HepG2 (cell line): ENCODE measurements at regions not wholly inside any gene's neighbourhood (a gene's known extent, or its start where the extent isn't known, plus 50 kb on each side); places are given as distances from the start of the nearest gene placed in this dataset.

Source experiments
- ATAC-seq: fragments of 200-7000 bp; cut with Tn5 transposase; 3 replicates; pipeline ENCODE4 v1.9.1; 2020; ENCODE audit warnings: mild to moderate bottlenecking, moderate library complexity
- BruUV-seq: library from RNA; stranded (reverse); fragments of 400-500 nt; replicated peaks from 2 replicates; lab custom pipeline; 2021; lab: Mats Ljungman, UMichigan
- CTCF ChIA-PET: fragments of 300-600 bp; formaldehyde crosslinking; extraction: SDS; loops from one replicate; lab custom pipeline; 2021; ENCODE audit warnings: low total read pairs, inconsistent platforms, low intra/inter-chr PET ratio; lab: Yijun Ruan, JAX
- POLR2A ChIA-PET: fragments of 350-600 bp; sonication (Branson Sonifier 250); formaldehyde crosslinking; loops from one replicate; lab custom pipeline; 2020; ENCODE audit warnings: antibody characterized with exemption, inconsistent platforms; lab: Yijun Ruan, JAX
- DNase-seq: peaks from one replicate; pipeline ENCODE4 v3.0.0-alpha.2; 2015; ENCODE audit warnings: low spot score
- FAIRE-seq: peaks from 3 replicates; lab custom pipeline; 2011; peaks lifted over from hg19 to GRCh38; lab: Jason Lieb, UNC
- H2AFZ ChIP-seq: one replicate; pipeline ENCODE4 v1.6.1; 2011; ENCODE audit warnings: low read length, inconsistent platforms
- H3K27ac ChIP-seq: fragments of 300-600 bp; 3 replicates; pipeline ENCODE4 v1.8.0; 2011; ENCODE audit warnings: mixed run types, mild to moderate bottlenecking, mixed read lengths, low read length, inconsistent platforms; ENCODE audit not compliant: insufficient read depth; ENCODE audit errors: extremely low read length
- H3K27me3 ChIP-seq, 2 experiments: fragments of 200-600 bp in 1 of 2; 2 replicates in 1 of 2; 3 replicates in 1 of 2; pipeline versions ENCODE4 v1.6.0 to v1.8.0; 2011; ENCODE audit warnings: low read length in 2 of 2, mild to moderate bottlenecking in 2 of 2, moderate library complexity in 2 of 2, inconsistent platforms in 1 of 2; ENCODE audit not compliant: insufficient read depth in 2 of 2, control insufficient read depth in 1 of 2
- H3K36me3 ChIP-seq, 2 experiments: fragments of 200-600 bp in 1 of 2; replicated peaks in 1 of 2; 2 replicates in 1 of 2; 3 replicates in 1 of 2; pipeline versions ENCODE4 v1.5.1 to v1.8.0; 2011; ENCODE audit warnings: low read length in 2 of 2, inconsistent platforms in 1 of 2; ENCODE audit not compliant: insufficient read depth in 2 of 2, control insufficient read depth in 1 of 2
- H3K4me1 ChIP-seq: 2 replicates; pipeline ENCODE4 v1.5.1; 2012; ENCODE audit warnings: low read length, inconsistent platforms; ENCODE audit not compliant: insufficient read depth
- H3K4me2 ChIP-seq: 2 replicates; pipeline ENCODE4 v1.6.0; 2011; ENCODE audit warnings: low read depth, low read length, inconsistent platforms
- H3K4me3 ChIP-seq, 3 experiments: fragments of 200-600 bp in 1 of 3; sonication (generic), shearing (Covaris generic) in 1 of 3; replicated peaks in 1 of 3; 2 replicates each; pipeline ENCODE4 v1.5.1; 2011 to 2016; ENCODE audit warnings: low read length in 3 of 3, inconsistent platforms in 2 of 3, low read depth in 2 of 3, mild to moderate bottlenecking in 2 of 3, control low read depth in 1 of 3, mixed read lengths in 1 of 3; ENCODE audit not compliant: insufficient read depth in 1 of 3
- H3K79me2 ChIP-seq: one replicate; pipeline ENCODE4 v1.6.1; 2011; ENCODE audit warnings: low read length, inconsistent platforms; ENCODE audit not compliant: insufficient read depth
- H3K9ac ChIP-seq: 2 replicates; pipeline ENCODE4 v1.6.0; 2011; ENCODE audit warnings: mild to moderate bottlenecking, low read depth, low read length, inconsistent platforms; ENCODE audit not compliant: insufficient read depth
- H3K9me3 ChIP-seq: 2 replicates; pipeline ENCODE4 v1.5.1; 2012; ENCODE audit warnings: mild to moderate bottlenecking, low read length
- H4K20me1 ChIP-seq: 2 replicates; pipeline ENCODE4 v1.6.0; 2011; ENCODE audit warnings: inconsistent platforms, mild to moderate bottlenecking, low read length, moderate library complexity; ENCODE audit not compliant: insufficient read depth
- FOXK2 ChIP-seq: fragments of 450-650 bp; IDR thresholded peaks from 2 replicates; pipeline ENCODE4 v1.6.1; 2016
- GRHL1 ChIP-seq: sonication (generic); formaldehyde crosslinking; conservative IDR thresholded peaks from 2 replicates; pipeline ENCODE4 v1.8.0; 2022; ENCODE audit warnings: missing genetic modification reagents
- IKZF1 ChIP-seq: fragments of 450-650 bp; IDR thresholded peaks from 2 replicates; pipeline ENCODE4 v1.7.1; 2016
- LBX2 ChIP-seq: sonication (generic); formaldehyde crosslinking; IDR thresholded peaks from 2 replicates; pipeline ENCODE4 v1.5.0; 2020; ENCODE audit warnings: missing genetic modification reagents, mild to moderate bottlenecking, borderline replicate concordance
- MAFK ChIP-seq, 2 experiments: IDR thresholded peaks in 1 of 2; conservative IDR thresholded peaks in 1 of 2; 2 replicates each; pipeline ENCODE4 v1.6.1; 2011; ENCODE audit warnings: improper control_type of control experiment in 2 of 2, low read length in 2 of 2
- MED8 ChIP-seq: sonication (generic); formaldehyde crosslinking; IDR thresholded peaks from 2 replicates; pipeline ENCODE4 v1.8.1; 2023; ENCODE audit warnings: mild to moderate bottlenecking, missing genetic modification reagents; ENCODE audit not compliant: insufficient replicate concordance
- MIER3 ChIP-seq: IDR thresholded peaks from 2 replicates; pipeline ENCODE4 v1.6.1; 2016; ENCODE audit warnings: missing compliant biosample characterization, borderline replicate concordance
- POGZ ChIP-seq: sonication (generic); formaldehyde crosslinking; IDR thresholded peaks from 2 replicates; pipeline ENCODE4 v1.4.0; 2020; ENCODE audit warnings: mild to moderate bottlenecking, missing genetic modification reagents
- RFXANK ChIP-seq: IDR thresholded peaks from 2 replicates; pipeline ENCODE4 v1.6.1; 2016
- YEATS2 ChIP-seq: sonication (generic); formaldehyde crosslinking; IDR thresholded peaks from 2 replicates; pipeline ENCODE4 v1.4.0; 2020; ENCODE audit warnings: missing genetic modification reagents, borderline replicate concordance
- ZBTB49 ChIP-seq: sonication (generic); formaldehyde crosslinking; IDR thresholded peaks from 2 replicates; pipeline ENCODE4 v1.4.0; 2020; ENCODE audit warnings: missing genetic modification reagents, borderline replicate concordance
- ZNF274 ChIP-seq: sonication (generic); formaldehyde crosslinking; IDR thresholded peaks from 2 replicates; pipeline ENCODE4 v1.5.1; 2020; ENCODE audit warnings: mild to moderate bottlenecking, missing genetic modification reagents
- ZNF280D ChIP-seq: sonication (generic); formaldehyde crosslinking; IDR thresholded peaks from 2 replicates; pipeline ENCODE4 v1.5.1; 2020; ENCODE audit warnings: mild to moderate bottlenecking, missing genetic modification reagents
- ZNF331 ChIP-seq: sonication (generic); formaldehyde crosslinking; IDR thresholded peaks from 2 replicates; pipeline ENCODE4 v1.4.0; 2020; ENCODE audit warnings: missing genetic modification reagents
- ZNF44 ChIP-seq: sonication (generic); formaldehyde crosslinking; IDR thresholded peaks from 2 replicates; pipeline ENCODE4 v1.5.1; 2020; ENCODE audit warnings: mild to moderate bottlenecking, missing genetic modification reagents
- ZNF556 ChIP-seq: sonication (generic); formaldehyde crosslinking; IDR thresholded peaks from 2 replicates; pipeline ENCODE4 v1.4.0; 2020; ENCODE audit warnings: mild to moderate bottlenecking, missing genetic modification reagents, borderline replicate concordance
- ZNF580 ChIP-seq: IDR thresholded peaks from 2 replicates; pipeline ENCODE4 v1.6.1; 2016; ENCODE audit warnings: low read depth, borderline replicate concordance
- ZNF616 ChIP-seq: sonication (generic); formaldehyde crosslinking; IDR thresholded peaks from 2 replicates; pipeline ENCODE4 v1.5.0; 2020; ENCODE audit warnings: low read depth, mild to moderate bottlenecking, missing genetic modification reagents
- ZNF891 ChIP-seq: sonication (generic); formaldehyde crosslinking; IDR thresholded peaks from 2 replicates; pipeline ENCODE4 v1.5.0; 2020; ENCODE audit warnings: mild to moderate bottlenecking, missing genetic modification reagents
- WGBS: methylation state at CpG from one replicate; pipeline ENCODE4 v1.1.6; 2017; ENCODE audit warnings: low lambda C conversion rate; 5-methylcytosine and 5-hydroxymethylcytosine counted together
- in situ Hi-C: cut with HindIII; loops from 2 replicates; pipeline ENCODE4 v1.10.0; 2017; ENCODE audit warnings: low pct_unique_long_range_greater_than_20kb; ENCODE audit not compliant: extremely low pct_ligation_motif_present
- intact Hi-C: fragments of 100-400 bp; cut with micrococcal nuclease; formaldehyde crosslinking; loops from one replicate; pipeline ENCODE4 v1.10.0; 2022; ENCODE audit not compliant: unreplicated experiment

GRCh38 chr2:184338771-184339170 is 259.6 kb upstream of the ZNF804A start:
- TF ChIP-seq ZNF891 (CRISPR knock-in tag) (no peak), POGZ (CRISPR knock-in tag) (no peak), GRHL1 (CRISPR knock-in tag) (no peak), MED8 (no peak), ZNF274 (CRISPR knock-in tag) (no peak), MIER3 (CRISPR knock-in tag) (no peak), MAFK (conservative IDR thresholded peaks at IDR 0.05 in 1 of 2, IDR thresholded peaks at IDR 0.05 in 1 of 2; ENCODE audit: low read length in 2 of 2) (no peak), RFXANK (CRISPR knock-in tag) (no peak), ZNF616 (CRISPR knock-in tag) (no peak), ZNF580 (CRISPR knock-in tag) (no peak), ZNF44 (no peak), FOXK2 (no peak), YEATS2 (CRISPR knock-in tag) (no peak), LBX2 (CRISPR knock-in tag) (no peak), ZBTB49 (CRISPR knock-in tag) (no peak), ZNF556 (CRISPR knock-in tag) (no peak), IKZF1 (no peak), ZNF331 (CRISPR knock-in tag) (no peak), ZNF280D (CRISPR knock-in tag) (no peak)
- BruUV-seq, result no TSS peak
- Histone ChIP-seq H3K27me3 (no peaks in the 10 kb centered on the region), H3K27ac (no peak overlapping the region), H3K9me3 (no peaks in the 10 kb centered on the region), H3K4me3 (no peak overlapping the region), H3K4me2 (no peak overlapping the region), H4K20me1 (no peaks in the 10 kb centered on the region), H3K4me1 (no peaks in the 10 kb centered on the region), H2AFZ (no peak overlapping the region), H3K9ac (no peak overlapping the region), H3K36me3 (no peaks in the 10 kb centered on the region), H3K79me2 (no peaks in the 10 kb centered on the region)
- ChIA-PET POLR2A (no interaction called here), CTCF (no interaction called here)
- DNase-seq (no peak), FAIRE-seq (no peak), ATAC-seq (no peak)
- intact Hi-C loops (no loop called here), in situ Hi-C loops (no loop called here)
- WGBS, result 0% methylated on average over 3 of the region's 3 CpGs
